Hepatocyte (in vitro differentiated cells): ENCODE measurements at regions not wholly inside any gene's neighbourhood (a gene's known extent, or its start where the extent isn't known, plus 50 kb on each side); places are given as distances from the start of the nearest gene placed in this dataset.

ENCODE experiments used
- CTCF ChIP-seq: fragments of 200-600 bp; sonication (generic); IDR thresholded peaks from 2 replicates; pipeline ENCODE4 v1.5.1; 2016; ENCODE audit warnings: antibody characterized with exemption, mild to moderate bottlenecking; ENCODE audit not compliant: poor library complexity
- EZH2 ChIP-seq: fragments of 200-600 bp; sonication (generic); IDR thresholded peaks from 2 replicates; pipeline ENCODE4 v1.6.1; 2016; ENCODE audit warnings: antibody characterized with exemption, mild to moderate bottlenecking, borderline replicate concordance

GRCh38 chr7:85449478-85449877 lies 262.6 kb upstream of the SEMA3D start:
- TF ChIP-seq CTCF (no peak), EZH2 (no peak)
